PC-9 (cell line): ENCODE measurements at regions not wholly inside any gene's neighbourhood (a gene's known extent, or its start where the extent isn't known, plus 50 kb on each side); places are given as distances from the start of the nearest gene placed in this dataset.

Experiments used
- BruUV-seq: library from RNA; stranded (reverse); fragments of 400-500 nt; replicated peaks from 2 replicates; lab custom pipeline; 2021; lab: Mats Ljungman, UMichigan
- CTCF ChIA-PET: fragments of 300-600 bp; sonication (Branson Sonifier 250); formaldehyde crosslinking; loops from one replicate; lab custom pipeline; 2022; ENCODE audit warnings: antibody characterized with exemption; lab: Charles Lee
- POLR2A ChIA-PET: fragments of 300-600 bp; sonication (Branson Sonifier 250); formaldehyde crosslinking; loops from one replicate; lab custom pipeline; 2022; ENCODE audit warnings: antibody characterized with exemption; ENCODE audit not compliant: unreplicated experiment; lab: Charles Lee
- DNase-seq, 2 experiments: peaks; one replicate each; pipeline versions ENCODE4 v3.0.0 to v3.0.0-alpha.2; 2015 to 2022; ENCODE audit warnings: mixed read lengths in 1 of 2
- H2AFZ ChIP-seq: fragments of 200-600 bp; sonication (generic); 2 replicates; pipeline ENCODE4 v1.8.1; 2017; ENCODE audit warnings: antibody characterized with exemption
- H3F3A ChIP-seq: fragments of 200-600 bp; sonication (generic); 2 replicates; pipeline ENCODE4 v1.8.1; 2017; ENCODE audit warnings: antibody characterized with exemption, mild to moderate bottlenecking, low read depth; ENCODE audit not compliant: insufficient read depth
- H3K27ac ChIP-seq: fragments of 200-600 bp; sonication (generic); 2 replicates; pipeline ENCODE4 v1.6.1; 2016; ENCODE audit warnings: mixed run types
- H3K27me3 ChIP-seq: fragments of 200-600 bp; sonication (generic); 2 replicates; pipeline ENCODE4 v1.6.1; 2016; ENCODE audit warnings: low read depth, mixed run types; ENCODE audit not compliant: insufficient read depth
- H3K36me3 ChIP-seq: fragments of 200-600 bp; sonication (generic); 2 replicates; pipeline ENCODE4 v1.6.1; 2016; ENCODE audit warnings: low read depth, mixed run types
- H3K4me1 ChIP-seq: fragments of 200-600 bp; sonication (generic); replicated peaks from 2 replicates; pipeline ENCODE4 v1.6.1; 2016; ENCODE audit warnings: mixed run types; ENCODE audit not compliant: insufficient read depth
- H3K4me2 ChIP-seq: fragments of 200-600 bp; sonication (generic); 2 replicates; pipeline ENCODE4 v1.6.1; 2017; ENCODE audit warnings: mixed run types
- H3K4me3 ChIP-seq: fragments of 200-600 bp; sonication (generic); 2 replicates; pipeline ENCODE4 v1.6.1; 2016; ENCODE audit warnings: mixed run types
- H3K79me2 ChIP-seq: fragments of 200-600 bp; sonication (generic); 2 replicates; pipeline ENCODE4 v1.6.1; 2017; ENCODE audit warnings: low read depth, mixed run types
- H3K9me2 ChIP-seq: fragments of 200-600 bp; sonication (generic); 2 replicates; pipeline ENCODE4 v1.8.1; 2017; ENCODE audit warnings: mild to moderate bottlenecking; ENCODE audit not compliant: insufficient read depth
- H3K9me3 ChIP-seq: fragments of 200-600 bp; sonication (generic); 2 replicates; pipeline ENCODE4 v1.8.1; 2016; ENCODE audit warnings: low read depth; ENCODE audit not compliant: insufficient read depth
- H4K20me1 ChIP-seq: fragments of 200-600 bp; sonication (generic); 2 replicates; pipeline ENCODE4 v1.8.1; 2017; ENCODE audit not compliant: insufficient read depth
- CTCF ChIP-seq: fragments of 200-600 bp; sonication (generic); conservative IDR thresholded peaks from 2 replicates; pipeline ENCODE4 v1.6.1; 2017; ENCODE audit warnings: mixed run types, antibody characterized with exemption, mild to moderate bottlenecking, moderate library complexity
- EZH2 ChIP-seq: fragments of 200-600 bp; sonication (generic); IDR thresholded peaks from 2 replicates; pipeline ENCODE4 v1.8.0; 2017; ENCODE audit warnings: antibody characterized with exemption, low read depth
- intact Hi-C: fragments of 100-400 bp; cut with micrococcal nuclease; formaldehyde crosslinking; loops from one replicate; pipeline ENCODE4 v1.10.0; 2022; ENCODE audit not compliant: unreplicated experiment

GRCh38 chr1:216793303-216793702 is 70.1 kb upstream of the ESRRG start:
- no peaks in the 10 kb centered on the region for H3F3A ChIP-seq
- intact Hi-C loops: no loop called here
- ChIA-PET CTCF (no interaction called here), POLR2A (no interaction called here)
- H3K27ac ChIP-seq: no peak overlapping the region
- no peaks in the 10 kb centered on the region for H3K9me3 ChIP-seq
- no peak for TF ChIP-seq EZH2
- no peak for TF ChIP-seq CTCF
- no peaks in the 10 kb centered on the region for H3K27me3 ChIP-seq
- H3K4me2 ChIP-seq: no peak overlapping the region
- H2AFZ ChIP-seq: no peak overlapping the region
- no peaks in the 10 kb centered on the region for H4K20me1 ChIP-seq
- no peaks in the 10 kb centered on the region for H3K9me2 ChIP-seq
- H3K36me3 ChIP-seq: no peaks in the 10 kb centered on the region
- no peaks in the 10 kb centered on the region for H3K4me1 ChIP-seq
- H3K4me3 ChIP-seq: no peak overlapping the region
- no peaks in the 10 kb centered on the region for H3K79me2 ChIP-seq
- DNase-seq: no peak
- no TSS peak for BruUV-seq

- CTCF ChIA-PET: no interaction called here
- Histone ChIP-seq H3K9me3 (no peaks in the 10 kb centered on the region), H3K36me3 (no peaks in the 10 kb centered on the region), H2AFZ (no peak overlapping the region), H3F3A (no peaks in the 10 kb centered on the region), H3K27ac (no peak overlapping the region), H3K4me3 (no peak overlapping the region), H4K20me1 (no peaks in the 10 kb centered on the region), H3K9me2 (no peaks in the 10 kb centered on the region), H3K79me2 (no peaks in the 10 kb centered on the region), H3K27me3 (no peaks in the 10 kb centered on the region), H3K4me2 (no peak overlapping the region), H3K4me1 (no peaks in the 10 kb centered on the region)
- intact Hi-C loops: no loop called here
- no TSS peak for BruUV-seq
- no peak for DNase-seq
- TF ChIP-seq EZH2 (no peak), CTCF (no peak)
- POLR2A ChIA-PET: no interaction called here
Measured at GRCh38 chr1:216788671-216789070, 65.4 kb upstream of the ESRRG start.

GRCh38 chr1:216785737-216786136 is 62.5 kb upstream of the ESRRG start:
- Histone ChIP-seq H3K9me2 (no peaks in the 10 kb centered on the region), H3K4me2 (no peak overlapping the region), H3K4me1 (no peaks in the 10 kb centered on the region), H2AFZ (no peak overlapping the region), H3K36me3 (no peaks in the 10 kb centered on the region), H3K9me3 (no peaks in the 10 kb centered on the region), H3K27me3 (no peaks in the 10 kb centered on the region), H3K79me2 (no peaks in the 10 kb centered on the region), H4K20me1 (no peaks in the 10 kb centered on the region), H3K4me3 (no peak overlapping the region), H3F3A (no peaks in the 10 kb centered on the region), H3K27ac (no peak overlapping the region)
- ChIA-PET CTCF (no interaction called here), POLR2A (no interaction called here)
- no peak for TF ChIP-seq EZH2
- TF ChIP-seq CTCF: no peak
- BruUV-seq: no TSS peak
- DNase-seq: no peak
- intact Hi-C loops: no loop called here
